SK-N-SH (cell line): ENCODE measurements at regions not wholly inside any gene's neighbourhood (a gene's known extent, or its start where the extent isn't known, plus 50 kb on each side); places are given as distances from the start of the nearest gene placed in this dataset.

ENCODE experiments used
- CTCF ChIA-PET: fragments of 300-600, 350-600 bp; formaldehyde crosslinking; extraction: SDS; loops from one replicate; lab custom pipeline; 2021; lab: Yijun Ruan, JAX
- POLR2A ChIA-PET: fragments of 350-600 bp; sonication (Branson Sonifier 250); formaldehyde crosslinking; extraction: SDS; loops from one replicate; lab custom pipeline; 2020; ENCODE audit warnings: antibody characterized with exemption, inconsistent platforms; lab: Yijun Ruan, JAX
- DNase-seq: peaks from one replicate; pipeline ENCODE4 v3.0.0; 2012
- H2AFZ ChIP-seq: fragments of 200-600 bp; sonication (generic); 2 replicates; pipeline ENCODE4 v1.8.1; 2016; ENCODE audit warnings: antibody characterized with exemption, mild to moderate bottlenecking, low read depth
- H3F3A ChIP-seq: fragments of 200-600 bp; sonication (generic); replicated peaks from 2 replicates; pipeline ENCODE3; 2016; ENCODE audit warnings: antibody characterized with exemption, mild to moderate bottlenecking; ENCODE audit not compliant: insufficient read depth
- H3K27ac ChIP-seq, 2 experiments: fragments of 200-500 bp in 1 of 2; fragments of 200-600 bp in 1 of 2; sonication (Bioruptor generic) in 1 of 2; sonication (generic), shearing (Covaris generic) in 1 of 2; 2 replicates each; pipeline versions ENCODE4 v1.5.1 to v1.6.1; 2014 to 2016; ENCODE audit warnings: low read depth in 2 of 2, inconsistent platforms in 1 of 2, low read length in 1 of 2, mild to moderate bottlenecking in 1 of 2, mixed read lengths in 1 of 2
- H3K27me3 ChIP-seq: fragments of 200-600 bp; sonication (generic), shearing (Covaris generic); 2 replicates; pipeline ENCODE4 v1.6.1; 2016; ENCODE audit warnings: mixed run types; ENCODE audit not compliant: insufficient read depth
- H3K36me3 ChIP-seq, 2 experiments: fragments of 200-500 bp in 1 of 2; fragments of 200-600 bp in 1 of 2; sonication (Bioruptor generic) in 1 of 2; sonication (generic) in 1 of 2; replicated peaks in 1 of 2; 2 replicates each; pipeline versions ENCODE3 to v1.5.1; 2014 to 2016; ENCODE audit warnings: low read length in 1 of 2, mild to moderate bottlenecking in 1 of 2; ENCODE audit not compliant: insufficient read depth in 2 of 2, control insufficient read depth in 1 of 2
- H3K4me1 ChIP-seq, 2 experiments: fragments of 200-500 bp in 1 of 2; fragments of 200-600 bp in 1 of 2; sonication (Bioruptor generic) in 1 of 2; sonication (generic), shearing (Covaris generic) in 1 of 2; 2 replicates each; pipeline versions ENCODE4 v1.5.1 to v1.6.1; 2014 to 2016; ENCODE audit warnings: low read depth in 1 of 2, low read length in 1 of 2, mixed run types in 1 of 2; ENCODE audit not compliant: insufficient read depth in 2 of 2, control insufficient read depth in 1 of 2
- H3K4me2 ChIP-seq: fragments of 200-600 bp; sonication (generic), shearing (Covaris generic); 2 replicates; pipeline ENCODE4 v1.6.1; 2017; ENCODE audit warnings: mixed run types
- H3K4me3 ChIP-seq, 2 experiments: fragments of 200-500 bp in 1 of 2; fragments of 200-600 bp in 1 of 2; sonication (Bioruptor generic) in 1 of 2; sonication (generic), shearing (Covaris generic) in 1 of 2; 2 replicates each; pipeline versions ENCODE4 v1.5.1 to v1.8.1; 2014 to 2016; ENCODE audit warnings: low read depth in 2 of 2, inconsistent platforms in 1 of 2, low read length in 1 of 2, mild to moderate bottlenecking in 1 of 2, mixed read lengths in 1 of 2, moderate library complexity in 1 of 2
- H3K79me2 ChIP-seq: fragments of 200-600 bp; sonication (generic); 2 replicates; pipeline ENCODE4 v1.8.1; 2017; ENCODE audit warnings: mild to moderate bottlenecking; ENCODE audit not compliant: insufficient read depth
- H3K9ac ChIP-seq: fragments of 200-600 bp; sonication (generic); 2 replicates; pipeline ENCODE4 v1.6.1; 2017; ENCODE audit warnings: mixed run types
- H3K9me2 ChIP-seq: fragments of 200-600 bp; sonication (generic); 2 replicates; pipeline ENCODE4 v1.6.1; 2017; ENCODE audit warnings: mixed run types
- H3K9me3 ChIP-seq: fragments of 200-600 bp; sonication (generic); 2 replicates; pipeline ENCODE4 v1.6.1; 2017; ENCODE audit warnings: mixed run types, mild to moderate bottlenecking, moderate library complexity
- H4K20me1 ChIP-seq: fragments of 200-600 bp; sonication (generic); 2 replicates; pipeline ENCODE4 v1.6.1; 2017; ENCODE audit warnings: mild to moderate bottlenecking, mixed run types; ENCODE audit not compliant: insufficient read depth
- ELF1 ChIP-seq: IDR thresholded peaks from 2 replicates; pipeline ENCODE4 v1.4.0; 2012
- EP300 ChIP-seq, 2 experiments: IDR thresholded peaks; 2 replicates each; pipeline versions ENCODE4 v1.4.0 to v1.6.1; 2012; ENCODE audit warnings: borderline replicate concordance in 1 of 2, low read depth in 1 of 2, low read length in 1 of 2
- FOSL2 ChIP-seq: IDR thresholded peaks from 2 replicates; pipeline ENCODE4 v1.4.0; 2012; ENCODE audit warnings: low read depth, mild to moderate bottlenecking, moderate library complexity, borderline replicate concordance
- FOXJ3 ChIP-seq: sonication (generic); formaldehyde crosslinking; IDR thresholded peaks from 2 replicates; pipeline ENCODE4 v1.5.1; 2020; ENCODE audit warnings: mild to moderate bottlenecking, missing genetic modification reagents
- IRF3 ChIP-seq: fragments of 150-350 bp; IDR thresholded peaks from 2 replicates; pipeline ENCODE4 v1.6.1; 2016; ENCODE audit warnings: mild to moderate bottlenecking, low read depth, low read length
- MAX ChIP-seq: IDR thresholded peaks from 2 replicates; pipeline ENCODE4 v1.4.0; 2012; ENCODE audit warnings: low read depth
- MEF2A ChIP-seq: IDR thresholded peaks from 2 replicates; pipeline ENCODE4 v1.4.0; 2012; ENCODE audit warnings: low read depth, borderline replicate concordance
- MXI1 ChIP-seq: IDR thresholded peaks from 2 replicates; pipeline ENCODE4 v1.6.1; 2012; ENCODE audit warnings: mild to moderate bottlenecking, low read depth, low read length, improper control_type of control experiment
- NFIC ChIP-seq: IDR thresholded peaks from 2 replicates; pipeline ENCODE4 v1.4.0; 2012; ENCODE audit warnings: borderline replicate concordance
- PBX3 ChIP-seq: IDR thresholded peaks from 2 replicates; pipeline ENCODE4; 2012
- POLR2AphosphoS5 ChIP-seq: IDR thresholded peaks from 2 replicates; pipeline ENCODE4 v1.6.1; 2012; ENCODE audit warnings: low read depth, low read length
- RAD21 ChIP-seq: IDR thresholded peaks from 2 replicates; pipeline ENCODE4 v1.6.1; 2012; ENCODE audit warnings: mild to moderate bottlenecking, low read length
- REST ChIP-seq: IDR thresholded peaks from 2 replicates; pipeline ENCODE4 v1.6.1; 2012; ENCODE audit warnings: mild to moderate bottlenecking, low read depth, low read length, moderate library complexity
- RXRA ChIP-seq: IDR thresholded peaks from 2 replicates; pipeline ENCODE4 v1.4.0; 2012; ENCODE audit warnings: low read depth, mild to moderate bottlenecking, borderline replicate concordance
- SMC3 ChIP-seq: IDR thresholded peaks from 2 replicates; pipeline ENCODE4 v1.6.1; 2012; ENCODE audit warnings: low read depth, low read length, improper control_type of control experiment
- TAF1 ChIP-seq: IDR thresholded peaks from 2 replicates; pipeline ENCODE4 v1.6.1; 2012; ENCODE audit warnings: low read depth, mild to moderate bottlenecking, low read length, moderate library complexity, borderline replicate concordance
- TCF12 ChIP-seq: IDR thresholded peaks from 2 replicates; pipeline ENCODE4 v1.4.0; 2012
- TEAD4 ChIP-seq: IDR thresholded peaks from 2 replicates; pipeline ENCODE4 v1.4.0; 2012; ENCODE audit warnings: mild to moderate bottlenecking, borderline replicate concordance; ENCODE audit not compliant: insufficient read depth
- USF1 ChIP-seq: IDR thresholded peaks from 2 replicates; pipeline ENCODE4 v1.4.0; 2012; ENCODE audit warnings: low read depth, borderline replicate concordance
- ZBTB33 ChIP-seq: IDR thresholded peaks from 2 replicates; pipeline ENCODE4 v1.4.0; 2012; ENCODE audit warnings: low read depth, borderline replicate concordance
- WGBS: methylation state at CpG from one replicate; pipeline ENCODE4 v1.1.6; 2017; ENCODE audit warnings: low lambda C conversion rate; 5-methylcytosine and 5-hydroxymethylcytosine counted together

GRCh38 chr1:22286491-22286890 is 143.6 kb upstream of the WNT4 start:
- Histone ChIP-seq H3K9me2 (no peaks in the 10 kb centered on the region), H3K36me3 (no peaks in the 10 kb centered on the region)
- TF ChIP-seq TAF1 (no peak), POLR2AphosphoS5 (no peak), FOXJ3 (CRISPR knock-in tag) (no peak), ELF1 (no peak), MAX (no peak), IRF3 (no peak), MEF2A (no peak), USF1 (no peak), RXRA (no peak), MXI1 (no peak), FOSL2 (no peak)
- TF ChIP-seq, all 33 proteins: peak for 0
- Histone ChIP-seq H3K9me3 (no peaks in the 10 kb centered on the region), H4K20me1 (no peaks in the 10 kb centered on the region), H3K27ac (no peak overlapping the region), H3K4me2 (no peak overlapping the region), H3K27me3 (0 out of 2 replicates have a peak, but pooled peaks cover 13% of the 10 kb centered on the region), H2AFZ (no peak overlapping the region), H3K4me3 (no peak overlapping the region), H3K9ac (no peak overlapping the region), H3K4me1 (no peaks in the 10 kb centered on the region), H3F3A (no peaks in the 10 kb centered on the region), H3K79me2 (no peaks in the 10 kb centered on the region)
- WGBS, result 37% methylated on average over 2 of the region's 2 CpGs
- ChIA-PET POLR2A (no interaction called here), CTCF (interaction anchor here (0.6 to 3.2 kb wide), 3 partner anchors 11 to 70 kb away, joined by 3 to 13 read pairs (median 3); no protein-coding TSS in a partner anchor)
- peak; percentile 30 for DNase-seq

GRCh38 chr1:22287273-22287672 is 144.4 kb upstream of the WNT4 start:
- Histone ChIP-seq H3K9me3 (no peaks in the 10 kb centered on the region), H3K27ac (no peak overlapping the region), H3K36me3 (no peaks in the 10 kb centered on the region), H3K4me3 (no peak overlapping the region), H3K9me2 (no peaks in the 10 kb centered on the region), H3K4me1 (peaks cover 0 to 5% of the 10 kb centered on the region in 2 experiments; a peak in 1 of 4 replicates), H4K20me1 (no peaks in the 10 kb centered on the region), H3K27me3 (0 out of 2 replicates have a peak, but pooled peaks cover 13% of the 10 kb centered on the region), H3K4me2 (no peak overlapping the region), H3K79me2 (no peaks in the 10 kb centered on the region), H3F3A (no peaks in the 10 kb centered on the region), H2AFZ (no peak overlapping the region), H3K9ac (no peak overlapping the region)
- WGBS, result 48% methylated on average over 3 of the region's 3 CpGs
- CTCF ChIA-PET, result interaction anchor here (3.2 kb wide), 1 partner anchor 12 kb away, joined by 13 read pairs; no protein-coding TSS in a partner anchor
- no peak for DNase-seq
- POLR2A ChIA-PET, result no interaction called here
- no peak for TF ChIP-seq FOSL2
- no peak for TF ChIP-seq EP300 (IDR thresholded peaks at IDR 0.05; ENCODE audit: borderline replicate concordance in 1 of 2, low read depth in 1 of 2, low read length in 1 of 2)
- no peak for TF ChIP-seq RAD21
- no peak for TF ChIP-seq PBX3
- TF ChIP-seq TCF12, result no peak
- TF ChIP-seq ZBTB33, result no peak
- no peak for TF ChIP-seq SMC3
- TF ChIP-seq REST, result no peak
- no peak for TF ChIP-seq POLR2AphosphoS5
- no peak for TF ChIP-seq RXRA
- no peak for TF ChIP-seq TEAD4
- TF ChIP-seq NFIC, result no peak
